A673 (cell line): ENCODE measurements at regions not wholly inside any gene's neighbourhood (a gene's known extent, or its start where the extent isn't known, plus 50 kb on each side); places are given as distances from the start of the nearest gene placed in this dataset.
"Not testable (repeated sequence)": the region's sequence is repeated elsewhere in the genome, so short reads cannot be mapped to it uniquely, and the experiment has no call there.

Source experiments
- EZH2 ChIP-seq: fragments of 200-600 bp; sonication (generic); IDR thresholded peaks from 2 replicates; pipeline ENCODE4 v1.6.1; 2017; ENCODE audit warnings: borderline replicate concordance, low read depth, mild to moderate bottlenecking, mixed read lengths, antibody characterized with exemption, low read length; ENCODE audit not compliant: poor library complexity, severe bottlenecking
- TF ChIP-seq, protein P1 (sequence below): fragments of 300-800, 200-600 bp; sonication (generic); conservative IDR thresholded peaks from 2 replicates; pipeline ENCODE4 v1.5.1; 2017; ENCODE audit warnings: low read depth, mild to moderate bottlenecking, antibody characterized with exemption, low read length, moderate library complexity, mixed read lengths

DNA sequence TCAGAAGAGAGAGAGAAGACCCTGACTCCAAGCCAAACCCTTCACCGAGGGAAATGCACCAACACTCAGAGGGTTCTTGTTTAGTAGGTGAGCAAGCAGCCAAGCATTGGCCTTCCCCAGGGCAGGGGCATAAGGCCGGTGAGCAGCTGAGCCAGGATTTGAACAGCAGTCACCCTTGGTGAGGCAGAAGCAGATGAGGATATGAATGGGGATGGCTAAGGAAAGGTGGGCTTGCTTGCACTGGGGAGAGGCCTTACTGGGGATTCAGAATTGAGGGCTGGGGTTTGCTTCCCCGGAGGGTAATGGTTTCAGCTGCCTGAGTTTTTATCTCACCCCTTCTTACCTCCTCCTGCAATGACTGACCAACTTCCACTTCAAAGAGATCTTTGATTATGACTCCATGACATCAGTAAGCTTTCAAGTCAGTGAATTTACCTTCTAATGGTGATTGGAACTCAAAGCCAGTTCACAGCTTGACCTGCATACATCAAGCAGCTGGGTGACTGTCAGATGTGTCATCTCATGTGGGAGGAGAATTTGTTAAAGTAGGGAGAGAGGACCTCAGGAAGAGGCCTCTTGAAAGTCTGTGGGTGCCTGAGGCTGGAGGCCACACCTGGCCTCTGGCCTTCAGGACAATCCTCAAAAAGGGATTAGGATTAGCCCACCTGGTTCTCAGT lies 114.5 kb upstream of the PLGLB2 start:
- TF ChIP-seq, protein P1, sequence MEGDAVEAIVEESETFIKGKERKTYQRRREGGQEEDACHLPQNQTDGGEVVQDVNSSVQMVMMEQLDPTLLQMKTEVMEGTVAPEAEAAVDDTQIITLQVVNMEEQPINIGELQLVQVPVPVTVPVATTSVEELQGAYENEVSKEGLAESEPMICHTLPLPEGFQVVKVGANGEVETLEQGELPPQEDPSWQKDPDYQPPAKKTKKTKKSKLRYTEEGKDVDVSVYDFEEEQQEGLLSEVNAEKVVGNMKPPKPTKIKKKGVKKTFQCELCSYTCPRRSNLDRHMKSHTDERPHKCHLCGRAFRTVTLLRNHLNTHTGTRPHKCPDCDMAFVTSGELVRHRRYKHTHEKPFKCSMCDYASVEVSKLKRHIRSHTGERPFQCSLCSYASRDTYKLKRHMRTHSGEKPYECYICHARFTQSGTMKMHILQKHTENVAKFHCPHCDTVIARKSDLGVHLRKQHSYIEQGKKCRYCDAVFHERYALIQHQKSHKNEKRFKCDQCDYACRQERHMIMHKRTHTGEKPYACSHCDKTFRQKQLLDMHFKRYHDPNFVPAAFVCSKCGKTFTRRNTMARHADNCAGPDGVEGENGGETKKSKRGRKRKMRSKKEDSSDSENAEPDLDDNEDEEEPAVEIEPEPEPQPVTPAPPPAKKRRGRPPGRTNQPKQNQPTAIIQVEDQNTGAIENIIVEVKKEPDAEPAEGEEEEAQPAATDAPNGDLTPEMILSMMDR, result not testable (repeated sequence)
- TF ChIP-seq EZH2, result not testable (repeated sequence)
